ENCODE measurements at regions not wholly inside any gene's neighbourhood (a gene's known extent, or its start where the extent isn't known, plus 50 kb on each side); places are given as distances from the start of the nearest gene placed in this dataset. TPM values are rescaled to one million over a fixed set of nuclear protein-coding genes. Genes with fewer than 3 reads are reported as not detected.

DNA sequence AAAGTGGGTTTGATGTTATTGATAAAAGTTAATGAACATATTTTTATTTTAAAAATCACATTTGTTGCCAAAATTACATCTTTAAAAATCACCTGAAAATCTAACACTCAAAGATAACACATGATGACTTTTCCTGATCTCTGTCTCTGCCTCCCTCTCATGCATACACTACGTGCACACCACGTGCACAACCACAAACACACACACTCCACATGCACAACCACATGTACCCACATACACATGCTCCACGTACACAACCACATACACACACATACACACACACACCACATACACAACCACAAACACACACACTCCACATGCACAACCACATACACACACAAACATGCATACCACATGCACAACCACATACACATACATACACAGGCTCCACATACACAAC, 61.8 kb upstream of the TMEM132C start:
- ChIA-PET CTCF (no interaction called here), POLR2A (no interaction called here)
- no peak overlapping the region for H3K9ac ChIP-seq (replicated peaks; ENCODE audit: extremely low read depth, insufficient read depth, low read length)
- no peaks in the 10 kb centered on the region for H3K4me1 ChIP-seq (ENCODE audit: control insufficient read depth, extremely low read depth, insufficient read depth, low read length)
- no peak overlapping the region for H2AFZ ChIP-seq (ENCODE audit: low read depth, low read length)
- no peaks in the 10 kb centered on the region for H3K27me3 ChIP-seq (ENCODE audit: control insufficient read depth in 2 of 2, insufficient read depth in 2 of 2, low read length in 2 of 2)
- H3K36me3 ChIP-seq (ENCODE audit: control insufficient read depth in 2 of 2, extremely low read depth in 1 of 2, insufficient read depth in 2 of 2, low read length in 2 of 2) = no peaks in the 10 kb centered on the region
- no peaks in the 10 kb centered on the region for H4K20me1 ChIP-seq (replicated peaks; ENCODE audit: control insufficient read depth, extremely low read depth, insufficient read depth, low read length)
- no peak overlapping the region for H3K4me2 ChIP-seq (ENCODE audit: insufficient read depth, low read length)
- DNase-seq (ENCODE audit: low read depth, low spot score) = no peak
- no TSS peak for BruUV-seq (replicated peaks)
- no peak overlapping the region for H3K27ac ChIP-seq (ENCODE audit: insufficient read depth, low read depth, low read length)
- H3K9me1 ChIP-seq (replicated peaks; ENCODE audit: control insufficient read depth, extremely low read depth, insufficient read depth, low read length) = no peaks in the 10 kb centered on the region
- peaks cover 1% of the 10 kb centered on the region for H3K9me3 ChIP-seq (replicated peaks; ENCODE audit: control insufficient read depth, insufficient read depth, low read length)
- no peak for TF ChIP-seq MYC (IDR thresholded peaks at IDR 0.05; ENCODE audit: low read depth, low read length)
- intact Hi-C loops (cut with micrococcal nuclease) = no loop called here
- no peak for FAIRE-seq
- H3K79me2 ChIP-seq (ENCODE audit: control insufficient read depth, insufficient read depth, low read length) = no peaks in the 10 kb centered on the region
- dilution Hi-C loops (cut with MboI; ENCODE audit: extremely low pct_ligation_motif_present, low sequenced_read_pairs) = no loop called here
- H3K4me3 ChIP-seq (replicated peaks in 1 of 3; ENCODE audit: insufficient read depth in 1 of 3, low read depth in 1 of 3, low read length in 3 of 3) = no peak overlapping the region

DNA sequence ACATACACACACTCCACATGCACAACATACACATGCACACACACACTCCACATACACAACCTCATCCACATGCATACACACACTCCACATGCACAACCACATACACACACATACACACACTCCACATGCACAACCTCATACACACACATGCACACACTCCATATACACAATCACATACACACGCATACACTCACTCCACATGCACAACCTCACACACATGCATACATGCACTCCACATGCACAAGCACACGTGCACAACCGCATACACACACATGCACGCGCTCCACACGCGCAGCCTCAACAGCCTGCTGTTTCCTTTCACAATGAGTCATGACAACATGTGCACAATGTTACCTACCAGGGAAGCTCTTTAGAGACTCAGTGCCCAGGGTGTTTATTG, 61.2 kb upstream of the TMEM132C start:
- no peaks in the 10 kb centered on the region for H3K79me2 ChIP-seq (ENCODE audit: control insufficient read depth, insufficient read depth, low read length)
- no peak for DNase-seq (ENCODE audit: low read depth, low spot score)
- no peak overlapping the region for H2AFZ ChIP-seq (ENCODE audit: low read depth, low read length)
- TF ChIP-seq POLR2A (IDR thresholded peaks at IDR 0.05; ENCODE audit: low read depth, low read length) = no peak
- TF ChIP-seq, protein P1, sequence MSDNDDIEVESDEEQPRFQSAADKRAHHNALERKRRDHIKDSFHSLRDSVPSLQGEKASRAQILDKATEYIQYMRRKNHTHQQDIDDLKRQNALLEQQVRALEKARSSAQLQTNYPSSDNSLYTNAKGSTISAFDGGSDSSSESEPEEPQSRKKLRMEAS (IDR thresholded peaks at IDR 0.05; ENCODE audit: insufficient read depth, insufficient read length) = no peak
- H3K4me3 ChIP-seq (replicated peaks in 1 of 3; ENCODE audit: insufficient read depth in 1 of 3, low read depth in 1 of 3, low read length in 3 of 3) = no peak overlapping the region
- FAIRE-seq = no peak
- H3K9me1 ChIP-seq (replicated peaks; ENCODE audit: control insufficient read depth, extremely low read depth, insufficient read depth, low read length) = no peaks in the 10 kb centered on the region
- CTCF ChIA-PET = no interaction called here
- no peaks in the 10 kb centered on the region for H3K27me3 ChIP-seq (ENCODE audit: control insufficient read depth in 2 of 2, insufficient read depth in 2 of 2, low read length in 2 of 2)
- POLR2A ChIA-PET = no interaction called here
- no peaks in the 10 kb centered on the region for H3K9me3 ChIP-seq (replicated peaks; ENCODE audit: control insufficient read depth, insufficient read depth, low read length)
- intact Hi-C loops (cut with micrococcal nuclease) (no loop called here), dilution Hi-C loops (cut with MboI; ENCODE audit: extremely low pct_ligation_motif_present, low sequenced_read_pairs) (no loop called here)
- no peaks in the 10 kb centered on the region for H4K20me1 ChIP-seq (replicated peaks; ENCODE audit: control insufficient read depth, extremely low read depth, insufficient read depth, low read length)
- no peaks in the 10 kb centered on the region for H3K36me3 ChIP-seq (ENCODE audit: control insufficient read depth in 2 of 2, extremely low read depth in 1 of 2, insufficient read depth in 2 of 2, low read length in 2 of 2)
- no peak overlapping the region for H3K27ac ChIP-seq (ENCODE audit: insufficient read depth, low read depth, low read length)
- no peaks in the 10 kb centered on the region for H3K4me1 ChIP-seq (ENCODE audit: control insufficient read depth, extremely low read depth, insufficient read depth, low read length)
- H3K4me2 ChIP-seq (ENCODE audit: insufficient read depth, low read length) = no peak overlapping the region
- no TSS peak for BruUV-seq (replicated peaks)
- H3K9ac ChIP-seq (replicated peaks; ENCODE audit: extremely low read depth, insufficient read depth, low read length) = no peak overlapping the region

Small RNAs in the stretch of these regions (small RNA-seq; reads per million reads assigned to genes)
- gene AC006065.2 (ENCODE audit: insufficient read depth, insufficient read length, low read depth, low replicate concordance) = not detected
- not detected for gene AC073913.2 (ENCODE audit: insufficient read depth, insufficient read length, low read depth, low replicate concordance)
- gene HSPE1P20 (ENCODE audit: insufficient read depth, insufficient read length, low read depth, low replicate concordance) = not detected
- not detected for gene RF00019 (ENCODE audit: insufficient read depth, insufficient read length, low read depth, low replicate concordance)
- 0.66 reads per million for gene RNU1-104P (ENCODE audit: insufficient read depth, insufficient read length, low read depth, low replicate concordance)

Measured in endothelial cell of umbilical vein (primary cell).